ENCODE measurements at regions not wholly inside any gene's neighbourhood (a gene's known extent, or its start where the extent isn't known, plus 50 kb on each side); places are given as distances from the start of the nearest gene placed in this dataset.

DNA sequence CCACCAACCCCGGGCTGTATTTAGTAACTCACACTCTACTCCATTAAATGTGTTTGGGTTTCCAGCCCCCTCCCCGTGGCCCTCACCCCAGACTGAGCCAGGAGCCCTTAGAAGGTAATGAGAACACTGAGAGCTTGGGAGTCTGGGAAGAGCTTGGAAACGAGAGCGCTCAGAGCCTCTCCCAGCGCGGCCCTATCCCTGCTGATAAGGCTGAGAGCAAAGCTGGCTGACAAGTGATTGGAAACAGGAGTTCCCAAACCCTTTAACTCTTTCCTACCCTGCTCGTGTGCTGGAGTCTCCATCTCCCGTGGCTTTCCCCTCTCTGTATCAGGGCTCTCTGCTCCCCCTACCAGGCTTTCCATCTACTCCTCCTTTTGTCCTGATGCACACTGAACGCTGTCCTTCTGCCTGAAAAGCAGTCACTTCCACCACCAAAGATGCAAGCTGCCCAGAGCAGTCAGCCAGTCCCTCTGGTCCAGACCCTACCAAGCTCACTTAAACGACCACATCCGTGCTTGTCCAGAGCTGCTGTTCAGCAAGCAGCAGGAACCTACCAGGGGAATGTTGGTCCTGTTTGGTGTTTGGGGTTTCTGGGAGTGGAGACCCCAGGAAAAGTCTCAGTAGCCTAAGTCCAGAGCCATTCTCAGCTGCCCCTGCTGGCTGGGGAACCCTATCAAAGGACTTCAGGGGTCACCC, 100.0 kb upstream of the PKDCC start:
- DNase-seq, result no peak

DNA sequence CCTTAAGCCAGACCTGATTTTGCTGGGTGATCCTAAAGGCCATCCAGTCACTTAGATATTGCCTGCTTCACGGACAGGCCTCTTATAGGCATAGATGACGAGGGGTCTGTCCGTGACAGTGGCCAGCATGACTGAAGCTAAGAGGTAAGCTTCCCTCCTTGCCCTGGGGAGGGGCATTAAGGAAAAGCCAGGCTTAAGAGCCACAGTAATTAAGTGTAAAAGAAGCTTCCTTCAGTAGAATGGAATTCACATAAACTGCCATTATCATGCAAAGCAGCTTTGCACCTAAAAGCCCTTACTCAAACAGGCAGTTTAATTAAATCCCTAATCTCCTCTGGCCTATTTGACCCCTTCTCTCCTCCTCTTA, 99.4 kb upstream of the PKDCC start:
- no peak for DNase-seq

DNA sequence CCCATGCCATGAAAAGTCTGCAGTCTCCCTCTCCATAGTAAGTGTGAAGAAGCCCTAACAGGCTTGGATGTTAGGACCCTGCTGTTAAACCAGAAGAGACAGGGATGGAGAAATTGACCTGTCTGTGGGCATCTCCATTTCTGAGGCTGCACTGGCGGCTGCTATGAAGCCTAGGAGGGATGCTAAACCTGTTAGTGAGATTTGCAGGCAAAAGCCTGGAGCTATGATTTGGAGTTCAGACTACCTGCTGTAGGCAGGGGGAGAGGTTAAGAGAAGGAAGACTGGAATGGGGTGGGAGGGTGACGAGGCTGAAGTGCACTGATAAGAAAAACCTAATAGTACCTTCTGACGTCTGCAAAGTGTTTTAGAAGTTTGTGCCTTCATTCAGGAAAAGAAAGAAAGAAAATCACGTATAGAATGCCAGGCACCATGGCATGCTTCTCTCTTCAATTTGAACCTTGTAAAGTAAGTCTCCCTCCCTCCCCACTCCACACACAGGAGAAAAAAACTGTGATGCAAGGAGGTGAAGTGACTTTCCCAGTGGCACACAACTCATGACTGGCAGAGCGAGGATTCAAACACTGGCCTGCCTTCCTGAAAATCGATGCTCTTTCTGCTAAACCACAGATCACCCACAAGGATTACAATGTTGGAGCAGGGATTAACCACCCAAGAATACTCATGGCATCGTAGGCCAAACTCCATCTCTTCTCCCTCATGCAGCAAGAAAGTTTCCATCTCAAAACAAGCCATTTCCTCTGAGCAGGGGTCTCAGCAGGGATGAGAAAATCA, 98.5 kb upstream of the PKDCC start:
- no peak for DNase-seq

DNA sequence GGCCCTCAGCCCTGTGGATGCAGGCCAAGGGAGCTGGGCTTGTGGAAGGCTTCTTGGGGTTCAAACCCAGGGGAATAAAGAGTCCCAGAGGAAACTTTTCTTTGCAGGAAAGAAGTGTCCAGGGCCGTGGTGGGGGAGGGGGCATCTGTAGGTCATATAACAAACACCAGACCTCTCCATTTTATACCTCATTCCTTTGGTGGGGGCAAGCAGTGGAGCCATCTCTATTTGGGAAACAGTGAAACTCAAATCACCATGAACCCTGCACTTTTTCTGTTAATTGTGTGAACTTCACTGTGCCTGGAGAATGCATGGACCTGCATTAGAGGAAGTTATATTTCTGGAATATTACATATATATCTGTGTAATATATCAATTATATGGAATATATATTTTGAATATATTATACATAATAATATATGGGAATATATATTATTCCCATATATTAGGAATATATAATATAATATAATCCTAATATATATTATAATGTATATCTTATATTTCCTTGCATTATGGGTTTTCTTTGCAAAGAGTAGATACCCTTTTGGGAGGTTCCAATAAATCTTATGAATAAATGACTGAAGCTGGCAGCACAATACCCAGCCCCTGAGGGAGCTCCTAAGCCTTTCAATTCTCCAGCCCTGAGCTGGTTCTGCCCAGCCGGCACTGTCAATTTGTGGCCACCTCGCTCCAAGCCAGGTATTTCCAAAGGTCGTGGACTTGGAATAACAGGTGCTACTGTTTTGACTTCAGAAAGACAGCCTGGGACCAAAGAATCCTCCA, 97.7 kb upstream of the PKDCC start:
- no peak for DNase-seq

DNA sequence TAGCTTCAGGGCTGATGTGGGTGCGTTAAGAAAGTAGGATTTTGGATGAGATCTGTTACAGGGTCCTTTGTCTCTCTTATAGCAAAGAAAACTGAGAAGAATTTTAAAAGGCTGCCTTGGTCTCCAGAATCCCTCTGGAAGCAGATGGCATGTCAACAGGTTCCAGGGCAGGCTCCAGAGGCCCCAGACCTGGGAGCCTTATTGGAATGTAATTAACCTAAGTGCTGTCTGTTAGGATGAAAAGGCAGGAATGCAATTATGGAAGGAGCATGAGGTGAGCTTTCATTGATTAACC, 97.2 kb upstream of the PKDCC start:
- no peak for DNase-seq

DNA sequence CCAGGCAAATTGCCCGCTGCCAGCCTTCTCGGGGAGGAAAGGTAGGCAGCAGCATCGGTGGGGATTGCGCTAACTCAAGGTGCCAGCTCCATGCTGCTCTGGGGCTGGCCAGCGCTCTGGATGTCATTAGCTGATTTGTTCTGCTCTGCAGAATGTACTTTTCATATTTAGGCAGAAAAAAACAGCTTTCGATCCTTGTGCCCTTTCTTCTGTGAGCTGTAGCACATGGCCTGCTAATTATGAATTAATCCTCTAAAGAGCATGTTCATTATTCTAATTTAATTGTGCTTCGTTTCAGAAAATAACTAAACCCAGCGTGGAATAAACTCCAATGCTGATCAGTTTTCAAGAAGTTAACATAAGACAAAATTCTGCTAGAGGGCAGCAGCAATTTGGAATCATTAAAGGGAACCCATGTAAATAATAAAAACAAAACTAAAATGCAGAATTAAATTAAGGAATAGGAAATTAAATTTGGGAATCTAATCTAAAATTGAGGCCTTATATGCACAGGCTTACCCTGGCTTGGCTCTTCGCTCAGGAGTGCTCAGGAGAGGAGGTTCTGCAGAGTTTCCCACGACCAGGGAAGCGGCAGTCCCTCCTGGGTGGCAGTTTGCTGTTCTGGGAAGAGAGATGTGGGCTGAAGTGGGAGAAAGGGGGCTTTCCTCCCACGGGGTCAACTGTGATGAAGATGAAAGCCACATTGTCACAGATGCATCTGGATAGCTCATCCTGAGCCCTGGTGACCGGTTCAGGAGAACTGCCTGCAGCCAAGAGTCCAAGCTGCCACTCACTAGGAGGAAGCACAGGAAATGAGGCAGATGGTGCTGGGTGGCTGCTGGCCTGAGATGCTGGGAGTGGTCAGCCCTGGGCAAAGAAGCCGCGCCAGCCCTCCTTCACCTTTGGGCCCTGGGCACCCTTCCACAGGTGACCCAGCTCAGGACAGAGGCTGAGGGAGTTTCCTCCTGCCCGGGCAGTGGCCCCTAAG, 93.2 kb upstream of the PKDCC start:
- DNase-seq, result no peak

DNA sequence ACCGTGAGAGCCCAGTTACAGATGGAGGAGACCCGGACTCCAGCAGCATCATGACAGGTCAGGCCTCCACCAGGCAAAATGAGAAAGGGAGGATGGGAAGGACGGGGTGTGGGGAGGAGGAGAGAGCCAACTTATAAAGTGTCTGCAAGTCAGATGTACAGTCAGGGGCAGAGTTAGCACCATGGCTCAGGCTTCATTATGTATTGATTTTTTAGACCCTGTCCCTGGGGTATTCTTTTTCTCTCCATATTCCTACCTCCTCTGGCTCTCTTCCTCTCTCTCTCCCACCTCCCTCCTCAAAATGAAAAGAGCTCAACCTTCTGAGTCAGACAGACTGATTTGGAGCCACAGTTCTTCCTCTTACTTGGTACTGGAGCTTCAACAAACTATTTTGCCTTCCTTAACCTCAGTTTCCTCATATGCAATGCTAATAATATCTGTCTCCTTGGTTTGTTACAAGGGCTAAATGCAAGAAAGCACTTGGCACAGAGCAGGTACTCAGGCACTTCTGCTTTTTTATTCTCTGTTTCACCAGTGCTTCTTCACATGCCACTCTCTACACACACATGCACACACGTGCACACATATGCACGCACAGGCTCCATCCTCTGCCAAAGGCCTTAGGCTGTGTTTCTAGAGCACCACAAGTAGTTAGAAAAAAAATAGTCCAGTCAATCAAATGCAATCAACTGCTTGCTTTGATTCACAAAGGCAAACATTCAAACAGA, 92.3 kb upstream of the PKDCC start:
- DNase-seq, result peak; percentile 9

DNA sequence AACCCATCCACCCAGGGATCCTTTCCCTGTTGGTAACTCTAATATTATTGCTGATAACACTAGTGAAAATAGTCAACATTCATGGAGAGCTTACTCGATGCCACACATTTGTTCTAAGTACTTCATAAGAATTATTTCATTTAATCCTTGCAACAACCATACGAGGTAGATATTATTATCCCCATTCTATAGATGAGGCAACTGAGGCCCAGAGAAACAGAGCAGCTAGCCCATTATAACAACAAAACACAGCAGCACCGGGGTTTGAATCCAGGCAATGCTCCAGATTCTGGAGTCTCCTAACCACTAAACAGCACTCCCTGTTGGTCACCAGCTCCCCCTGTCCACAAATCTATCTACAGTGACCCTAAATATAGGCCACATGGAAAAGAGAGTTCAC, 90.4 kb upstream of the PKDCC start:
- no peak for DNase-seq

DNA sequence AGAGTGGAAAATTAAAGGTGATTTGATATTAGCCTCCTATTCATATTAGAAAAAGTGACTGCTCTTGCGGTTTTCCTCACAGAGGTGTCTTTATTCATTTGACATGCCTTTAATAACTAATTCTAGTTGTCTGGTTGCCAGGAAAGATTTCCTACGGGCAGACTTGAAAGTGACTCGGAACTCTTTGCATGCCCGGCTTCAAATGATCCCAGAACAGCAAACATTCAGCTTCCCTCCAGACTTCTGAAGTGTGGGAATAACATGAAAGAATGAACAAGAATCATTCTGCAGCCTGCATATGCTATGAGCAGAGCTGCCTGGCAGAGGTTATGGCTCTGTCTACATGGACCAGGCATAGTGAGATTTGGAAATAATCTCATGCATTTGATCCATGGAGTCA, 89.6 kb upstream of the PKDCC start:
- no peak for DNase-seq

DNA sequence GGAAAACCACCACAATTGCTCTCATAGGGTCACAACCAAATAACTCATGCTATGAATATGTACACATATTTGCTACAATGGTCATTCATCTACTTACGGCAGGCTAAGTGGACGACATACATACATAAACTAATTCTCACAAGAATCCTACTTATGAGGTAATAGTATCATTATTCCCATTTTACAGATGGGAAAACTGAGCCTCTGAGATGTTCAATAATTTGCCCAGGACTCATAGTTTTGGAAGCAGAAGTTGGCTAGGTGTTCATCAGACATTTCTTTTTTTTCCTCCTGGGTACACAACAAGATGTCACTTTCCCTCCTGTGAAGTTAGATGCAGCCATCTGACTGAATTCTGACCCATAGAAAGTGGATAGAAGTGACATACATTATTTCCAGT, 89.0 kb upstream of the PKDCC start:
- no peak for DNase-seq

DNA sequence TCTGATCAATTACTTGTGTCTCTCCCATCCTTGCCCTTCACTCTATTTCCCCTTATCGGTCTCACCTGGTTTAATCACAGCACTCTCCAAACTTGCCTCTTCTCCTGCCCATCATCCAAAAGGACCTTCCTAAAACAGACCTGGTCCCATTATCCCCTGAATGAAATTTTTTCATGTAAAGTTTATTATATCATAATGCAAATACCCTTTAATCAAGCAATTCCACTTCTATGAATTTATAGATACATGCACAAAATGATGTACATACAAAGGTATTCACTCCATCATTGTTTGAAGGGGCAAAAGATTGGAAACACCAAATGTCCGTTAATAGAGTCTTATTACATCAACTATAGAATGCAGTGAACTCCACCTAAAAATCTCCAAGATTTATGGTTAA, 88.1 kb upstream of the PKDCC start:
- no peak for DNase-seq

DNA sequence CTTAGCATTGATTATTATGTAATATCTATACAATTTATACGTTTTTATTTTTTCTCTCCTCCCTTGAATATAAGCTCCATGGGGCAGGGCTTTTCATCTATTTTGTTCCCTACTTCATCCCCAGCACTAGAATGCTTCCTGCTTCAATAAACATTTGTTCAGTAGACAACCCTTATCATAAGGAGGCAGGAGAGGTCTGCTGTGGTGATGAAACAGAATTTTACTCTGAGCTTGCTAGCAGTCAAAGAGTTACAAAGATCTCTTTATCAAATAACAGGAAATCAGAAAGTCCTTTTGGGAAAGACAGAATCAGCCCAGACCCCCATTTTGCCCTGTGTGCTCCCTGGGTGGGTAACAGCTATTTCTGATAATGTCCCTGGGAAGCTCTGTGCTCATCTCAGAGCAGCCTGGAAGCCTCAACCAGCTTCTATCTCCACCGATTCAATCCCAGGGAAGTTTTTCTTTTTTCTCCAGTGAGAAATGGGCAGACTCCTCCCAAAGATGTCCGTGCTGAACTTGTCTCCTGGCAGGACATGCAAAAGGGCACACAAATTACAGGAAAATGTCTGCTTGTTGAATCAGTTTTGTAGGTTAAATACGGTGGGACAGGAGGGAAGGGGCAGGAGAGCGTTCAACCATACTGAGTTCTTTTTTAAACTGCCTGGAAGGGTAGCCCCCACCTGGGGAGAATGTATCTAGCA, 84.7 kb upstream of the PKDCC start:
- no peak for DNase-seq

DNA sequence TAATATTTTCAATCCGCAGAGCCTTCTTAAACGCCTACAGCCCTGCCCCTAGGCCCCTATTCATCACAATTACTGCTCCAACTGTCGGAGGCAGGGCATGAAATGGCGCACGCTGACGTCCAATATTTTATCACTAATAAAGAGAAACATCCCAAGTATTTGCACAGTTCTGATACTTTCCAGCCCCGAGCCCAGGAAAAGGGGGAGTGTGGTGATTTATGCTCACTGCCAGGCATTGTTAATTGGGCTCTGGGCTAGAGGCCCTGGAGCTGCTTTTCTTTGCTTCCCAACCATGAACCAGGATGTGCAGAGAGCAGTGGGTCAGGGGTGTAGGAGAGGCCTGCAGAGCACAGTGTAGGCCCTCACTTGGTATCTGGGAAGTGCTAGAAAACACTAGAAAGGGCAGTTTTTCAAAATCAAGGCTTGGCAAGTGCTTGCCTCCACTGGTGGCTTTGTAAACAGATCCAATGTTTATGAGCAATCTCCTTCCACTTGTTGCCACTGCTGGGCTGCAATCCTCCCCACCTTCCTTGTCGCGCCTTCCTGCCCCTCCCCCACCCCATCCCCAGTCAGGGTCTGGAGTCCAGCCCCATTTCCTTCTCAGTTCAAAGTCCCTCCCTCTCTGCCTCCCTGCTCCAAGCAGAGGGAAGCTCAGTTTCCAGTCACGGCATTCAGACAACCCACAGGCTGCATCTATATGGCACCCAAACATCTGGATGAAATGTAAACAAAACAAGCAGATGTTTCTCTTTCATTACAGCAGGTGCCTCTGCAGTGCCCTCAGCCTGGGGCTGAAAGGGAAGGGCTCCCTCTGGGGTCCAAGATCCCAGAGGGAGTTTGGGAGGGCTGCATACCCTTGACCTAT, 83.9 kb upstream of the PKDCC start:
- DNase-seq, result no peak

DNA sequence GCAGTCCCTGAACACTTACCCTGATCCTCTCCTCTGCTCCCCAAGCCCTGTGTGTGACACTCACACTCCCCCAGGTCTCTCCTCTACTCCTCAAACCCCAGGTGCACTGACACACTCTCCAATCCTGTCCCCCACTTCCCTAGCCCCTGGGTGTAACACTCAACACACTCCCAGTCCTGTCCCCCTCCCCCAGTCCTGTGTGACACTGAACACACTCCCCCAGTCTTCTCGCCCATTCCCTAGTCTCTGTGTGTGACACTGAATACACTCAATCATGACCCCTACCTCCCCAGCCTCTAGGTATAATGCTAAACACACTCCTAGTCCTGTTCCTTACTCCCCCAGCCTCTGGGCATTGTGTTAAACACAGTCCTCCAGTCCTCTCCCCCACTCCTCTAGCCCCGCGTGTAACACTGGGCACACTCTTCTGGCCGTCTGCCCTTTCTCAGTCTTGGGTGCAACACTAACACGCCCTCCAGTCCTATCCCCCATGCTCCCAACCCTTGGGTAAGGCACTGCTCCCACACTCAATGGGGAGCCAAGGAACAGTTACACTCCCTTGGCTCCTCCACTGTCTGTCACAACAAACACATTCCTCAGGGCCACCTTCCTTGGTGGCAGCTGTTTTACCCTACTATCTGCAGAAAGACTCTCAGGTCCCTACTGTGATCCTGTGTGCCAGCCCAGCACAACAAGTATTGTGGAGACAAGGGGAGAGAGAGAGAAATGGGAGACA, 82.5 kb upstream of the PKDCC start:
- DNase-seq, result no peak

DNA sequence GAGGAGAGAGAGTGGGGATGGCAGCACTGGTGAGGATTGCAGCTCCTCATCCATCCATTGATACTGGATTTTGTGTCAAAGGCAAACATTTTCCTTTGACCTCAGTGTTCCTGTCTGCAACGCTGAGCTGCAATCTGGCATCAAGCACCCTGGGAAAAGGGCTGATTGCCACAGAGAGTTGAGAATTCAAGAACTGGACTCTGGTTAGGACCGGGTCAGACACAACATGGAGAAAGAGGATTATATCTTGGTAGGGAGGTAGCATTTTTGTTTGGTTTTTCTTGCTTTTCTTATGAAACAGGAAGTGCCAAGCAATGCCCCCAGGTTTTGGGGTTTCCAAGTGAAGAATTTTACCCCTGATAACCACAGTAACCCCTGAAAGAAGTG, 81.9 kb upstream of the PKDCC start:
- DNase-seq, result no peak

DNA sequence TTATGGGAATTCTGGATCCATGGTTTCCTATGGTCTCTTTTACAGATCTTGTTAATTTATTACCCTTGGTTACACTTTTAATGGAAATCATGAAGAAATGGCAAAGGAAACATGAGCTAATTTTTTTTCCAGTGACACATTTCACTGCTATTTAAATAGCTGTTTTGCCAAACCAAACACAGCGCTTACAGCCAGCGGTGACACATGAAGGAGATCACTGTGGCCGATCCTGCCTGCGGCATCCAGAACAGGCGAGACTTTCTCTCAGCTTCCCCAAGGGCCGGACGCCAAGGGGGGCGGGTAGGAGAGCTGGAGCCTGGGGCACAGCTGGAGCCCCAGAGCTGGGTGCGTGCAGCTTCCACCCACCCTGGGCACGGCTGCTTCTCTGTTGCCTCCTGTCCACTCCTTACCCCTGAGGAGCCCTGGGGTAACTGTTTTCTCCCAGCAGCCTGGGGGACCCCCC, 81.4 kb upstream of the PKDCC start:
- no peak for DNase-seq

DNA sequence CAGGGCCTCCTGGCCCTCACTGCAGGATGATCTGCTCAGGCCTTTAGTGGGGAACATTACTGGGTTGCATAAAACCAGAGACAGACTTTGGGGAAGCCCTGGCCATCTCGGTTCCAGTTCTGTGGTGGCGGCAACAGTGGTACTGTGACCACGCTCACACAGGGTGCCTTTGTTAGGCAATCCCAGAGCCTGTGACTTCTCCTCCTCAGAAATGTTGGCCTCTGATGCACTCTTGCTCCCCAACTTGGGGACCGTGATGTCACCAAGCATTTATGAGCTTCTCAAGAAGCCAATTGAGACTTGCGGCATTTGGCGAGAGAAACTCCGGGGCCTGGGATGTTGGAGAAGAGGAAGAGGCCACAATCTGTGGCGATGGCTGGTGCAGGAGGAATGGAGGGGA, 80.9 kb upstream of the PKDCC start:
- DNase-seq, result no peak

DNA sequence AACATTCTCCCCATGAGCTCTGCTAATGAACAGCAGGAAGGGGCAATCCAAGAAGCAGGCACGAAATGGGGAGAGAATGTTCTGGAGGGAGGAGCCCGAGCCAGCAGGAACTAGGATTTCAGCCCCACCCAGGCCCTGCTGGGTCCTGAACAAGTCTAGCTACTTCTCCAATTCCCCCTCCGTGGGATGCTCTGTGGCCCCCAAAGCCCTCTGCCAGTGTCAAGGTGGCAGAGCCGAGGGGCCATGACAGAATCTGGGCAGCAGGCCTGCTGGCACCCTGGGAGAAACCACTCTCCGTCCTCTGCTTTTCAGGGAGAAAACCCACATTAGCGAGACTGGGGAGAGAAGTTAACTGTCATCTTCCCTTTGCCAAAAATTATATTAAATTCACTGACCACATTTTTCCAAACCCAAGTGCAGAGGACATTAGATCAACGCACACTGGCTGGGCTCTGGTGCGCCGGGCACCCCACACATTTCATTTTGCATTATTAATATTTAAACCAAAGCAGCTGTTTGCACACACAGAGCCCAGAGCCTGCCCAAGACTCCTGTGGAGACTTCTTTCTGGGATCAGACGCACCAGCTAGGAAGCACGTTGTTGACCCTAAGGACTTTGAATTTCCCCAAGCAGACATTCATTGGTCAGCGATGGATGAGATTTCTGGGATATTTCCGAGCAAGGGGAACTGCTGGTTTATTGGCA, 80.2 kb upstream of the PKDCC start:
- DNase-seq, result no peak

DNA sequence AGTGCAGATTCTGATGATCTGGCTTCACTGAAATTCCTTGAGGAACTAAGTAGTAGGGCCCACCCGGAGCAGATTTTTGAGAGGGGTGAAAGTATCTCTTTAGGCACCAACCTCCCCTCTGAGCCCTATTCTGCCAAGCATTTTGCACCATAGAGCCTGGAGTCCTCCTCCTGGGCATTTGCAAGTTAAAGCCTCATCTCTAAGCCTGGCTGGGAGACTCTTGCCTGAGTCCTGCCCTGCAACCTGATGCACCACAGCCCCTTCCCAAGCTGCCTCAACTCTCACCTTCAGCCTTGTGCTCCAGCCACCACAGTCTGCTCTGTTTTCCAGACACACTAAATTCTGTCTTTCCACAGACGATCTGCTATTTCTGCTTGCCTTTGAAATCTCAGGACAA, 79.6 kb upstream of the PKDCC start:
- DNase-seq, result no peak

Data from NCI-H1694 (cell line).